Lower lobe of right lung (tissue), 2 donors: ENCODE measurements at regions not wholly inside any gene's neighbourhood (a gene's known extent, or its start where the extent isn't known, plus 50 kb on each side); places are given as distances from the start of the nearest gene placed in this dataset.

ENCODE experiments used
- ATAC-seq, 2 donors: fragments of 200-7000 bp; cut with Tn5 transposase; one replicate each; pipeline ENCODE4 v1.9.1; 2020 to 2022; ENCODE audit warnings: mild to moderate bottlenecking in 2 of 2, moderate library complexity in 2 of 2
- DNase-seq: peaks from one replicate; pipeline ENCODE4 v3.0.0-alpha.2; 2020
- H3K27ac ChIP-seq: fragments of 200-600 bp; one replicate; pipeline ENCODE4 v1.8.0; 2022
- H3K27me3 ChIP-seq: fragments of 200-600 bp; one replicate; pipeline ENCODE4 v1.8.0; 2022; ENCODE audit warnings: low read depth
- H3K36me3 ChIP-seq: fragments of 200-600 bp; one replicate; pipeline ENCODE4 v1.8.0; 2022; ENCODE audit warnings: mild to moderate bottlenecking
- H3K4me1 ChIP-seq: fragments of 200-600 bp; one replicate; pipeline ENCODE4 v1.8.0; 2022
- H3K4me3 ChIP-seq: fragments of 200-600 bp; one replicate; pipeline ENCODE4 v1.8.0; 2022; ENCODE audit warnings: mild to moderate bottlenecking
- H3K9me3 ChIP-seq: fragments of 200-600 bp; one replicate; pipeline ENCODE4 v1.8.0; 2022
- CTCF ChIP-seq: fragments of 200-600 bp; IDR thresholded peaks from one replicate; pipeline ENCODE4 v1.8.0; 2022; ENCODE audit warnings: antibody characterized with exemption, mild to moderate bottlenecking
- intact Hi-C: fragments of 100-400 bp; cut with DNase I; formaldehyde crosslinking; loops from one replicate; pipeline ENCODE4 v1.11.0; 2022
- donor health status: DM: no; HTN: yes; CAD: no; lungs with severe emphysema.

GRCh38 chr7:50940621-50941020 lies 157.9 kb upstream of the GRB10 start:
- H3K36me3 ChIP-seq: no peaks in the 10 kb centered on the region
- no peak overlapping the region for H3K4me3 ChIP-seq
- no peak for DNase-seq
- TF ChIP-seq CTCF: no peak
- no peak overlapping the region for H3K27ac ChIP-seq
- no peaks in the 10 kb centered on the region for H3K27me3 ChIP-seq
- H3K4me1 ChIP-seq: no peaks in the 10 kb centered on the region
- no peak for ATAC-seq
- intact Hi-C loops: no loop called here
- no peaks in the 10 kb centered on the region for H3K9me3 ChIP-seq

- H3K36me3 ChIP-seq: no peaks in the 10 kb centered on the region
- TF ChIP-seq CTCF: no peak
- no peak for DNase-seq
- H3K27me3 ChIP-seq: no peaks in the 10 kb centered on the region
- H3K4me1 ChIP-seq: no peaks in the 10 kb centered on the region
- H3K27ac ChIP-seq: no peak overlapping the region
- ATAC-seq: no peak
- H3K9me3 ChIP-seq: no peaks in the 10 kb centered on the region
- no peak overlapping the region for H3K4me3 ChIP-seq
- intact Hi-C loops: no loop called here
Observed at GRCh38 chr7:50939021-50939420, 156.3 kb upstream of the GRB10 start.

GRCh38 chr7:50937727-50938126 lies 155.0 kb upstream of the GRB10 start:
- no peak for ATAC-seq
- Histone ChIP-seq H3K27me3 (no peaks in the 10 kb centered on the region), H3K27ac (no peak overlapping the region), H3K36me3 (no peaks in the 10 kb centered on the region), H3K9me3 (no peaks in the 10 kb centered on the region), H3K4me3 (no peak overlapping the region), H3K4me1 (no peaks in the 10 kb centered on the region)
- no peak for TF ChIP-seq CTCF
- intact Hi-C loops: no loop called here
- DNase-seq: no peak

- Histone ChIP-seq H3K4me3 (no peak overlapping the region), H3K36me3 (no peaks in the 10 kb centered on the region), H3K27ac (no peak overlapping the region), H3K4me1 (no peaks in the 10 kb centered on the region), H3K27me3 (no peaks in the 10 kb centered on the region), H3K9me3 (no peaks in the 10 kb centered on the region)
- no peak for TF ChIP-seq CTCF
- DNase-seq (no peak), ATAC-seq (no peak)
- intact Hi-C loops: no loop called here
Observed at GRCh38 chr7:50926049-50926448, 143.4 kb upstream of the GRB10 start.

- H3K9me3 ChIP-seq: no peaks in the 10 kb centered on the region
- TF ChIP-seq CTCF: no peak
- H3K36me3 ChIP-seq: no peaks in the 10 kb centered on the region
- intact Hi-C loops: no loop called here
- ATAC-seq (no peak), DNase-seq (no peak)
- no peaks in the 10 kb centered on the region for H3K4me1 ChIP-seq
- no peak overlapping the region for H3K4me3 ChIP-seq
- H3K27ac ChIP-seq: no peak overlapping the region
- no peaks in the 10 kb centered on the region for H3K27me3 ChIP-seq
Observed at GRCh38 chr7:50923476-50923875, 140.8 kb upstream of the GRB10 start.
